A549 (cell line): ENCODE measurements at regions not wholly inside any gene's neighbourhood (a gene's known extent, or its start where the extent isn't known, plus 50 kb on each side); places are given as distances from the start of the nearest gene placed in this dataset.

Experiments used
- ATAC-seq, 2 experiments: fragments of 200-7000 bp in 1 of 2; fragments of >200 bp in 1 of 2; cut with Nextera tagmentation in 1 of 2; cut with Tn5 transposase in 1 of 2; 3 replicates each; pipeline versions ENCODE4 v1.8.0 to v1.9.1; 2018 to 2020; ENCODE audit warnings: mild to moderate bottlenecking in 1 of 2, moderate library complexity in 1 of 2
- CTCF ChIA-PET: fragments of 300-600 bp; sonication (Branson Sonifier 250); formaldehyde crosslinking; extraction: SDS; loops from one replicate; lab custom pipeline; 2021; ENCODE audit warnings: antibody characterized with exemption, inconsistent platforms; lab: Yijun Ruan, JAX
- POLR2A ChIA-PET: fragments of 350-600 bp; formaldehyde crosslinking; extraction: SDS; loops from one replicate; lab custom pipeline; 2021; ENCODE audit warnings: antibody characterized with exemption, inconsistent platforms; lab: Yijun Ruan, JAX
- DNase-seq, 2 experiments: peaks; one replicate each; pipeline versions ENCODE4 v3.0.0 to v3.0.0-alpha.2; 2011 to 2016; ENCODE audit warnings: low read depth in 1 of 2, low spot score in 1 of 2
- FAIRE-seq: peaks from 2 replicates; lab custom pipeline; 2011; peaks lifted over from hg19 to GRCh38; lab: Jason Lieb, UNC
- H3K27ac ChIP-seq, 2 experiments: fragments of >200 bp; sonication (Bioruptor Twin); formaldehyde crosslinking; 3 replicates each; pipeline ENCODE4 v1.5.1; 2016 to 2017
- H3K4me1 ChIP-seq: fragments of >200 bp; sonication (Bioruptor Twin); formaldehyde crosslinking; 3 replicates; pipeline ENCODE4 v1.6.1; 2016
- H3K4me2 ChIP-seq: fragments of >200 bp; sonication (Bioruptor Twin); formaldehyde crosslinking; 3 replicates; pipeline ENCODE4 v1.6.1; 2016
- H3K4me3 ChIP-seq: fragments of >200 bp; sonication (Bioruptor Twin); formaldehyde crosslinking; 3 replicates; pipeline ENCODE4 v1.5.1; 2016
- H3K9me3 ChIP-seq: fragments of >200 bp; sonication (Bioruptor Twin); formaldehyde crosslinking; 3 replicates; pipeline ENCODE4 v1.6.1; 2016
- BCL3 ChIP-seq: fragments of >200 bp; sonication (Bioruptor Twin); formaldehyde crosslinking; IDR thresholded peaks from 3 replicates; pipeline ENCODE4 v1.6.1; 2016
- BHLHE40 ChIP-seq: IDR thresholded peaks from 2 replicates; pipeline ENCODE4 v1.6.1; 2012; ENCODE audit warnings: low read depth, low read length, inconsistent platforms
- CBX8 ChIP-seq: fragments of 200-600 bp; sonication (generic); IDR thresholded peaks from 2 replicates; pipeline ENCODE4 v1.6.1; 2016
- CHD2 ChIP-seq: fragments of 150-350 bp; IDR thresholded peaks from 2 replicates; pipeline ENCODE4 v1.6.1; 2014; ENCODE audit warnings: low read length; ENCODE audit not compliant: partially characterized antibody
- E2F6 ChIP-seq: IDR thresholded peaks from 2 replicates; pipeline ENCODE4 v1.6.1; 2012; ENCODE audit warnings: low read depth, borderline replicate concordance
- EHF ChIP-seq: fragments of 250-450 bp; sonication (Bioruptor Pico); IDR thresholded peaks from 2 replicates; pipeline ENCODE4 v1.5.0; 2020; ENCODE audit warnings: mild to moderate bottlenecking
- EHMT2 ChIP-seq: fragments of 200-600 bp; sonication (generic); IDR thresholded peaks from 2 replicates; pipeline ENCODE4 v1.6.1; 2016; ENCODE audit warnings: antibody characterized with exemption, low read depth, mild to moderate bottlenecking, moderate library complexity
- EP300 ChIP-seq, 2 experiments: fragments of >200 bp; sonication (Bioruptor Twin); formaldehyde crosslinking; IDR thresholded peaks; 2 replicates in 1 of 2; 3 replicates in 1 of 2; pipeline ENCODE4 v1.6.1; 2016 to 2017
- ESRRA ChIP-seq: fragments of 150-350 bp; IDR thresholded peaks from 2 replicates; pipeline ENCODE4 v1.6.1; 2014; ENCODE audit warnings: mild to moderate bottlenecking, low read length, borderline replicate concordance
- FOSL2 ChIP-seq, 2 experiments: fragments of 450-650 bp in 1 of 2; fragments of >200 bp in 1 of 2; sonication (Bioruptor Twin) in 1 of 2; formaldehyde crosslinking; IDR thresholded peaks; 2 replicates each; pipeline versions ENCODE4 v1.5.0 to v1.6.1; 2016 to 2020; ENCODE audit warnings: mild to moderate bottlenecking in 1 of 2, moderate library complexity in 1 of 2
- GATA3 ChIP-seq: IDR thresholded peaks from 2 replicates; pipeline ENCODE4 v1.6.1; 2012; ENCODE audit warnings: borderline replicate concordance
- HEYL ChIP-seq: fragments of 250-450 bp; sonication (Bioruptor Pico); IDR thresholded peaks from 2 replicates; pipeline ENCODE4 v1.8.0; 2021; ENCODE audit warnings: mild to moderate bottlenecking, moderate library complexity
- HOXB13 ChIP-seq: fragments of 250-450 bp; sonication (Bioruptor Pico); IDR thresholded peaks from 2 replicates; pipeline ENCODE4 v1.5.0; 2020; ENCODE audit warnings: low read depth, mild to moderate bottlenecking, moderate library complexity
- MAX ChIP-seq: IDR thresholded peaks from 2 replicates; pipeline ENCODE4 v1.6.1; 2012
- MAZ ChIP-seq: fragments of 150-350 bp; IDR thresholded peaks from 2 replicates; pipeline ENCODE4 v1.6.1; 2014; ENCODE audit warnings: antibody characterized with exemption, low read depth, low read length, borderline replicate concordance
- NR3C1 ChIP-seq: fragments of >200 bp; sonication (Bioruptor Twin); formaldehyde crosslinking; IDR thresholded peaks from 3 replicates; pipeline ENCODE4 v1.6.1; 2017
- PBX3 ChIP-seq: IDR thresholded peaks from 2 replicates; pipeline ENCODE4 v1.6.1; 2012
- POLR2A ChIP-seq: IDR thresholded peaks from 2 replicates; pipeline ENCODE4 v1.6.1; 2012; ENCODE audit warnings: mild to moderate bottlenecking, low read length
- POLR2AphosphoS2 ChIP-seq: conservative IDR thresholded peaks from 2 replicates; pipeline ENCODE4 v1.6.1; 2012; ENCODE audit warnings: low read length, improper control_type of control experiment, inconsistent platforms
- RAD21 ChIP-seq, 2 experiments: fragments of >200 bp in 1 of 2; sonication (Bioruptor Twin) in 1 of 2; formaldehyde crosslinking in 1 of 2; IDR thresholded peaks in 1 of 2; conservative IDR thresholded peaks in 1 of 2; 2 replicates in 1 of 2; 3 replicates in 1 of 2; pipeline ENCODE4 v1.6.1; 2012 to 2018; ENCODE audit warnings: inconsistent platforms in 1 of 2
- RARB ChIP-seq: fragments of 250-450 bp; sonication (Bioruptor Pico); IDR thresholded peaks from 2 replicates; pipeline ENCODE4 v1.8.0; 2021; ENCODE audit warnings: mild to moderate bottlenecking, moderate library complexity
- RFX5 ChIP-seq: fragments of 450-650 bp; IDR thresholded peaks from 2 replicates; pipeline ENCODE4 v1.7.1; 2014; ENCODE audit warnings: antibody characterized with exemption, mild to moderate bottlenecking, moderate library complexity
- ZSCAN20 ChIP-seq: fragments of 250-450 bp; sonication (Bioruptor Pico); IDR thresholded peaks from 2 replicates; pipeline ENCODE4 v1.8.0; 2022; ENCODE audit warnings: mild to moderate bottlenecking, moderate library complexity
- WGBS: methylation state at CpG from one replicate; pipeline ENCODE4 v1.1.6; 2017; ENCODE audit errors: missing lambda C conversion rate; 5-methylcytosine and 5-hydroxymethylcytosine counted together

- H3K4me2 ChIP-seq = peak overlapping the region; percentile 52
- POLR2A ChIA-PET = no interaction called here
- no peak for FAIRE-seq
These were observed 181.6 kb downstream of the EVX1 start for GRCh38 chr7:27424231-27424630.

GRCh38 chr7:27424749-27425148 is 182.1 kb downstream of the EVX1 start:
- peaks cover 18% of the 10 kb centered on the region for H3K4me1 ChIP-seq
- no peaks in the 10 kb centered on the region for H3K9me3 ChIP-seq
- TF ChIP-seq MAX (0 out of 2 replicates have a peak, but pooled peaks have one; percentile 3), CBX8 (no peak), MAZ (no peak)
- ChIA-PET CTCF (no interaction called here), POLR2A (no interaction called here)
- ATAC-seq = peak; percentile 32 to 72; a peak in 4 of 6 replicates
- peak in 1 of 2 experiments; percentile 30 for DNase-seq
- H3K4me3 ChIP-seq = no peak overlapping the region
- FAIRE-seq = no peak
- H3K27ac ChIP-seq = peak overlapping the region; percentile 13 to 35; a peak in 2 of 6 replicates
- peak overlapping the region; percentile 52 for H3K4me2 ChIP-seq
- WGBS = 13% methylated on average over 4 of the region's 4 CpGs

More at GRCh38 chr7:27424231-27424630, 181.6 kb downstream of the EVX1 start:
- H3K27ac ChIP-seq = peak overlapping the region; percentile 13 to 35; a peak in 3 of 6 replicates
- WGBS = 10% methylated on average over 3 of the region's 3 CpGs
- no peaks in the 10 kb centered on the region for H3K9me3 ChIP-seq
- ATAC-seq (peak; percentile 53 to 76; a peak in 4 of 6 replicates), DNase-seq (peak in 1 of 2 experiments; percentile 46)
- peaks cover 18% of the 10 kb centered on the region for H3K4me1 ChIP-seq
- H3K4me3 ChIP-seq = no peak overlapping the region
- no peak for TF ChIP-seq E2F6
- TF ChIP-seq MAX = 0 out of 2 replicates have a peak, but pooled peaks have one; percentile 10
- CTCF ChIA-PET = no interaction called here

GRCh38 chr7:27427416-27427815 is 184.8 kb downstream of the EVX1 start:
- H3K27ac ChIP-seq = no peak overlapping the region
- TF ChIP-seq PBX3 (no peak), NR3C1 (no peak), BCL3 (no peak), EP300 (IDR thresholded peaks at IDR 0.05) (no peak), RFX5 (no peak), ESRRA (no peak), HEYL (CRISPR knock-in tag) (no peak), BHLHE40 (no peak), FOSL2 (IDR thresholded peaks at IDR 0.05) (no peak), FOSL2 (CRISPR knock-in tag; IDR thresholded peaks at IDR 0.05) (no peak), GATA3 (no peak), EHMT2 (no peak), POLR2AphosphoS2 (no peak), EHF (CRISPR knock-in tag) (no peak), MAZ (no peak), RARB (CRISPR knock-in tag) (no peak), RAD21 (conservative IDR thresholded peaks at IDR 0.05 in 1 of 2, IDR thresholded peaks at IDR 0.05 in 1 of 2) (no peak), ZSCAN20 (CRISPR knock-in tag) (no peak), HOXB13 (CRISPR knock-in tag) (no peak), CHD2 (no peak), POLR2A (no peak)
- ATAC-seq = no peak
- ChIA-PET POLR2A (no interaction called here), CTCF (no interaction called here)
- H3K4me1 ChIP-seq = peaks cover 18% of the 10 kb centered on the region
- no peak for DNase-seq
- H3K4me2 ChIP-seq = no peak overlapping the region
- 95% methylated on average over 4 of the region's 4 CpGs for WGBS
- H3K4me3 ChIP-seq = no peak overlapping the region
- H3K9me3 ChIP-seq = no peaks in the 10 kb centered on the region
- FAIRE-seq = no peak
